Forelimb muscle (tissue), 1 donor: ENCODE measurements at regions not wholly inside any gene's neighbourhood (a gene's known extent, or its start where the extent isn't known, plus 50 kb on each side); places are given as distances from the start of the nearest gene placed in this dataset.
"Not testable (repeated sequence)": the region's sequence is repeated elsewhere in the genome, so short reads cannot be mapped to it uniquely, and the experiment has no call there.

Experiments used
- DNase-seq: peaks from one replicate; pipeline ENCODE4 v3.0.0-alpha.2; 2013; ENCODE audit warnings: low read depth

DNA sequence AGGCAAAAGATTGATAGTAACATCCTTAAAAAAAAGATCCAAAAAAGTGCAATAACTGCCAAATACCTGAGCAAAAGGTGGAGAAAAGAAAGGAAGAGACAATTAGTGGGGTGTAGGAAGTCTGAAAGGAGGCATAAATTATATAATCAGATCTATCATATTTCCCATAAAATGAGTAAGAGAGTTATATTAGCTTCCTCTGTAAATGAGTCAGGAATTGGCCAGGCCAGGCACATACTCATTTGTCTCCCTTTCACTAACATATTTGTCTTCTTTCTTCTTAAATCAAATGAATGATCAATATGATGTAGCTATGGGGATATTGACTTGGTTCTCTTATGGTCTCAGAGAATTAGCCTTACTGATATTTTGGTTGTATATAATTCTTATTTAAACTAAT, 292.3 kb upstream of the CADM2 start:
- DNase-seq, result no peak

- DNase-seq, result no peak
Measured at GRCh38 chr3:84679211-84679610, 279.6 kb upstream of the CADM2 start.

- no peak for DNase-seq
Measured at GRCh38 chr3:84680700-84681099, 278.1 kb upstream of the CADM2 start.

GRCh38 chr3:84683493-84683892, 275.3 kb upstream of the CADM2 start:
- no peak for DNase-seq

DNA sequence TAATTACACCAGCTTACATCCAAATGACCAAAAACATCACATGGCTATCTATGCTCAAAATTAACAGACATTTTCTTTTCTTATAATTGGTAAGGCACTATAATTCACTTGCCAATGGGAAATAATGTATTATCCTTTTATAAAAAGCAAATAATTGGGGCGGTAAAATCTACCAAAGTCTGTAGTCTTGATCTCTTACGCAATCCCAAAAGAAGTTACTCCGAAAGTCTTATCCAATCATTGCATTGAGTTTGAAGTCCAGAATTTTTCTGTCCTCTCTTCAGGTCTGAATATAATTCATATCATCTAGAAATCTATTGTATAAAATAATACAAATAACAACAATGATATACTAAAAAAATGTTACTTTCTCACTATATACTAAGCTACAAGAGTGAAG, 273.3 kb upstream of the CADM2 start:
- no peak for DNase-seq

GRCh38 chr3:84692261-84692660, 266.5 kb upstream of the CADM2 start:
- DNase-seq, result no peak

GRCh38 chr3:84710288-84710687, 248.5 kb upstream of the CADM2 start:
- DNase-seq, result not testable (repeated sequence)

DNA sequence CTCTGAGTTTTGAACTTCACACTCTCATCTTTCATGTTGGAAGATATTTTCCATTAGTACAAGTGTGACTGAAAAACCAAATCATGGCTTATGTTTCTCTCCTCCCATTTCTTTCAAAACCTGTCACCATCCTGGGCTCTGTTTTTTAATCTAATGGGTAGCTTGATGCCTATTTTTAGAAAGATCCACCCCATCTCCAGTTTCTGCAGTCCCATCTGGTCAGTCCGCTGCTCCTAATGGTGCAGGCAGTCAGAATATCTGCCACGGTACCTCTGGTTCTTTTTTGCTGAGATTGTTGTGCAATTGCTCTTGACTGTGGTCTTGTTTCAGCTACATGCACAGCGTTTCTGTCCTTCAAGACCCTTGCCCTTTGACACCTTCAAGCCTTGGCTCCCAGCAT, 240.9 kb upstream of the CADM2 start:
- DNase-seq, result no peak

DNA sequence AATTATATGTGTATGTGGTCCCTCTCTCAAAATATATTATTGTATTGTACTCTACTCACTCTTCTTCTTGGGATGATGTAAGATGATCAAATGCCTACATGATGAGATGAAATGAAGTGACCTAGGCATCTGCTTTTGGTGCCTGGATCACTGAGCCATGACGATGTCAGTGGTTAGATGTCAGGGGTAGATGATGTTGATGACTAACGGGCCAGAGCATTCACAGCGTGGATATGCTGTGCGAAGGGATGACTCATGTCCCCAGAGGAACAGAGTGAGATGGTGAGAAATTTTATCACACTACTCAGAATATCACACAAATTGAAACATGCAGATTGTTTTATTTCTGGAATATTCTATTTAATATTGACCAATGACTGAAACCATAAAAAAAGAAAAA, 233.9 kb upstream of the CADM2 start:
- no peak for DNase-seq

- DNase-seq, result no peak
Measured at GRCh38 chr3:84727616-84728015, 231.2 kb upstream of the CADM2 start.

GRCh38 chr3:84734731-84735130, 224.1 kb upstream of the CADM2 start:
- not testable (repeated sequence) for DNase-seq

GRCh38 chr3:84738086-84738485, 220.7 kb upstream of the CADM2 start:
- DNase-seq, result no peak

DNA sequence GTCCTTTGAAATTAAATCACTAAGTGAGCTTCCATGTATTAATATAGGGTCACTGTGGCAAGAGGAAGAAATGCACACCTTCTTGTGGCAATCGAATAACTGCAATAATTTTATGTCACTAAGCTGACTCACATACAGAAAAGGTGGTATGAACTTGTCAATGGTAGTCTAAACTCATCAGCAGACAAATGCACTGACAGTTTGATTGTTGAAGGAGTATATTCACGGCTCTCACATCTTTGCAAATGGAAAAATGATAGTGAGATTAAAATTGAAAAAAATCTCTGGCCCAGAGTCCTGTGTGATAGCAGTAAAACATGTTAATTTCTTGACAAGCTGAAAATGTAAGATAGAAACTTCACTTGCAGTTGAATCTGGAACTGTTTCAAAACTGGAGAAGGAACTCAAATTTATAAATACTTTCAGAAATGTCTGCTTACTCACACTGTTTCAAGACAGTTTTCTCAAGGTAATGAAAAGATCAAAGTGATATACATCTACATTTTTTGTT, 215.8 kb upstream of the CADM2 start:
- DNase-seq, result no peak

GRCh38 chr3:84744130-84744529, 214.7 kb upstream of the CADM2 start:
- no peak for DNase-seq

DNA sequence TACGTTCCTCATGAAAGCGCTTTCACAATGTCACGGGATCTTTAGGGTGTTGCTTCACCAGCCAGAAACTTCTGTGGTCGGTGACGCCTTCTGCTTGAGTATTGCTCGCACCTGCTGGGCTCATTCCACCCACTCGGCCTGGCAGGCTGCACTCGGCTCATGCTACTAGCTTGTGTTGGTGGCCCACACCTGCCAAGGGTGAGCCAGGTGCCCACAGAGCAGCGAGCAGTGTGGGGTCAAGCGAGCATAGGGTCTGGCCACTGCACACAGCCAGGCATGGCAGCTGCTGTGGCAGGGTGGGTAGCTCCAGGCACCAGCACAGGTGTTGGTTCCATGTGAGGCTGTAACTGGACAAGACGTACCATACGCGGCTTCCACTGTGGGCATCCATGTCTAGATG, 202.9 kb upstream of the CADM2 start:
- no peak for DNase-seq

- DNase-seq, result no peak
Measured at GRCh38 chr3:84759361-84759760, 199.4 kb upstream of the CADM2 start.

GRCh38 chr3:84772841-84773240, 185.9 kb upstream of the CADM2 start:
- DNase-seq, result no peak

DNA sequence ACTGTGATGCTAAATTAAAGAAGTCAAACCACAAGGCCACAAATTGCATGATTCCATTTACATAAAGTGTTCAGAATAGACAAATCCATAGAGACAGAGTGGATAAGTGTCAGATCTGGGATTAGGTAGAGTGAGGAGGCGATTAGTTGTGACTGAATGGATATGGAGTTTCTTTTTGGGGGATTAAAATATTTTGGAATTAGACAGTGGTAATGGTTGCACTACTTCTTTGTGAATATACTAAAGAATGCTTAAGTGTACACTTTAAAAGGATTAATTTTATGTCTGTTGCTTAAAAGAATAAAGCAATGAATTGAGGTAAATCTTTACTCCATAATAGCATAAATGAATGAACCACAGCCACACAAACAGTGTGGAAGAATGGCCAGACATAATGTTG, 175.5 kb upstream of the CADM2 start:
- no peak for DNase-seq

GRCh38 chr3:84789961-84790360, 168.8 kb upstream of the CADM2 start:
- no peak for DNase-seq

- no peak for DNase-seq
Measured at GRCh38 chr3:84806958-84807357, 151.8 kb upstream of the CADM2 start.

GRCh38 chr3:84820126-84820525, 138.7 kb upstream of the CADM2 start:
- DNase-seq, result no peak

DNA sequence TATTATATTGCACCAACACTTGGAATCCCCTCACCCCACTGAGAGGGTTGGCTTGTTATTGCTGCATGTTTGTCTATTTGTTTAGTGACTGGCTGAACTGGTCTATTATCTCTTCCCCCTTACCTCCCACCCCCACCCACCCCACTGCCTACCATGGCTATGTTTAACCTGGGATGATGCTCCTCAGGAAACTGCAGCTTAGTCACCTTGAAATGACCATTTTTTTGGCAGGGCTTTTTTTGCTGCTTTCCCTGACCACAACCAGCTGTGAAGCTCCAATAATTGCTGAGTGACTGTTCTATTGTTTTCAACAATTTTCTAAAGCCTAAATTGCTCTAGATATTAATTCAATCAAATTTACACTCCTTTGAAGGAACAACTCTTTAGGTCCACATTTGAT, 137.9 kb upstream of the CADM2 start:
- DNase-seq, result no peak

- no peak for DNase-seq
Measured at GRCh38 chr3:84825817-84826216, 133.0 kb upstream of the CADM2 start.

DNA sequence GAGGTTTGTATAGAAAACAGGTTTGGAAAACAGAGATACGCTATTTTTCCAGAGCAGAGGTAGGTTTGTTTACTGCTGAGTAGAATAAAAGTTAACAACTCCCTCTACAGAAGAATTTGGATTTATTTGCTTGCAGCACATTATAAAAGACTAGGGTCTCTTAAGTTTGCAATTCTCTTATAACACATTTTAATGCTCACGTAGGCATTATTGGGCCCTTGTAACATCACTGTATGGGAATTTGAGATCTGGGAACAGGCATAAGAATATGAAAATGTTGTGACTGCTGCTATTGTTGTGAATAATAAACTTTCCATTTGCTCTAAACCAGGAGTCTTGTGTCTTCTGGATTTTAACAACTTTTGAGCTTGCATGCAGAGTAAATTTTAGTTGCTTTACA, 128.3 kb upstream of the CADM2 start:
- DNase-seq, result no peak

DNA sequence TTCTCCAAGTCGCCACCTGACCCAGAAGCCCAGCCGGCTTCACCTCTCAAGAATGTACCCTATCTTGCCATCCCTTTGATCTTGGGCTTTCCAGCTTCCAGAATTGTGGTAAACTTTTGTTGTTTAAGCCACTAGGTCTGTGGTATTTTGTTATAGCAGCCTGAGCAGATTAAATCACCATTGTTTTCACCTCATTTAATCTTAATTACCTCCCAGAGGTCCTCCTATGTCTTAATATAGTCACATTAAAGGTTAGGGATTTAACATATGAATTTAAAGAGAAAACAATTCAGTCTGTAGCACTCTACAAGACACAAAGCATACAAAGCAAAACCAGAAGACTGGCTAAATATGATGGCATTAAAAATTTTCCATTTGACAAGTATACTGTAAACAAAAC, 123.4 kb upstream of the CADM2 start:
- no peak for DNase-seq
